Activated T-cell treated with anti-CD3 and anti-CD28 coated beads for 24 hours (primary cell): ENCODE measurements at regions not wholly inside any gene's neighbourhood (a gene's known extent, or its start where the extent isn't known, plus 50 kb on each side); places are given as distances from the start of the nearest gene placed in this dataset.
"Not testable (repeated sequence)": the region's sequence is repeated elsewhere in the genome, so short reads cannot be mapped to it uniquely, and the experiment has no call there.

Experiments used
- DNase-seq: peaks from one replicate; pipeline ENCODE4 v3.0.0-alpha.2; 2020; ENCODE audit warnings: low read depth

DNA sequence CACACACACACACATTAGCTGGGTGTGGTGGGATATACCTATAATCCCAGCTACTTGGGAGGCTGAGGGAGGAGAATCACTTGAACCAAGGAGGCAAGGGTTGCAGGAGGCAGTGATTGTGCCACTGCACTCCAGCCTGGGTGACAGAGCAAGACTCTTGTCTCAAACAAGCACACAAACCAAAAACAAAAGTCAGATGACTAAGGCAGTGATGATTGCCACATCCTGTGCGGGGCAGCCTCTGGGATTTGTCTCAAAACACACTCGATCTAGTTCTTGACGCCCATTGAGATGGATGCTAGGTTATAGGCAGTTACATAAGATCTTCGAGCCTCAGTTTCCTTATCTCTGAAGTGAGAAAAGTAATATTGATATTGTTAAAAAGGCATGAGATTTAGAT, 57.8 kb upstream of the NBPF8 start:
- DNase-seq = peak; percentile 49

DNA sequence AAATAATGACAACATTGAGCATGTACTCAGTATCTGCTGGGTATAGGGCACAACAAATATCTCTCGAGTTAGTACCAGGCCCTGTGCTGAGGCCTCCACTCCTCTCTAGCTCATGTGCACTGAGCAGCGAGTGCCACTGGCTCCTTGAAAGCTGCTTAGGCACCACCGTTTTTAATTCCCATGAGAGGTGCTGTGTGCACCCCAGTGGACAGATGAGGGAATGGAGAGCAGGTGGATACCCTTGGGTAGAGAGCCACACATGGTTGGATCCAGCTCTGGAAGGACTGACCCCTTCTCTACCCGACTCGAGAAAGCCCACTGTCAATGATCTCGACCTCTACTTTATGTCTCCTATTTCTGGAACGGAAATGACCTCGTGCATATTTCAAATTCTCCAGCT, 58.7 kb upstream of the NBPF8 start:
- not testable (repeated sequence) for DNase-seq

DNA sequence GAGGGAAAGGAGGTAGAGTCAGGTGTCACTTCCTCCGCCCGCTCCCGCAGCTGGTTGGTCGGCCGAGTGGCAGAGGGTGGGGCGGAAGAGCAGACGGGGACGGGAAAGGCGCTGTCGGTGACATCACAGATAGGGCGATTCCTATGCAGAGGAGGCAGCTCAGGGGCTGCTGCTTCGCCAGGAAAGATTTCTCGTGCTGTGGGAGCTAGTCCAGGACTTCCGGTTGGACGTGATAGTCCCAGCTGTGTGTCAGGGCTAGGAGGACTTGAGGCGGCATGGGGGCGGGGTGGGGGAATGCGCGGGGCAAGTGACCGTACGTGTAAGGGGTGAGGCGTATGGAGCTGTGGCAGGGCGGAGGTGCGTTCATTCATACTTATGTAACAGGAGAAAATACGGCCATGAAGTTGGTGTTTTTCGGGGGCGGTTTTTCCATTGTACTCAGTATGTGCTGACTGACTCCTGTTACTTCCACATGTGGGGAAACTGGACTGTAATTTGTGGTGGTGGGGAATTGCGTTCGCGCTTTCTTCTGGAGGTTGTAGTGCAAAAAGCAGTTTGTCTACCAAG, 60.1 kb upstream of the NBPF8 start:
- DNase-seq = not testable (repeated sequence)

DNA sequence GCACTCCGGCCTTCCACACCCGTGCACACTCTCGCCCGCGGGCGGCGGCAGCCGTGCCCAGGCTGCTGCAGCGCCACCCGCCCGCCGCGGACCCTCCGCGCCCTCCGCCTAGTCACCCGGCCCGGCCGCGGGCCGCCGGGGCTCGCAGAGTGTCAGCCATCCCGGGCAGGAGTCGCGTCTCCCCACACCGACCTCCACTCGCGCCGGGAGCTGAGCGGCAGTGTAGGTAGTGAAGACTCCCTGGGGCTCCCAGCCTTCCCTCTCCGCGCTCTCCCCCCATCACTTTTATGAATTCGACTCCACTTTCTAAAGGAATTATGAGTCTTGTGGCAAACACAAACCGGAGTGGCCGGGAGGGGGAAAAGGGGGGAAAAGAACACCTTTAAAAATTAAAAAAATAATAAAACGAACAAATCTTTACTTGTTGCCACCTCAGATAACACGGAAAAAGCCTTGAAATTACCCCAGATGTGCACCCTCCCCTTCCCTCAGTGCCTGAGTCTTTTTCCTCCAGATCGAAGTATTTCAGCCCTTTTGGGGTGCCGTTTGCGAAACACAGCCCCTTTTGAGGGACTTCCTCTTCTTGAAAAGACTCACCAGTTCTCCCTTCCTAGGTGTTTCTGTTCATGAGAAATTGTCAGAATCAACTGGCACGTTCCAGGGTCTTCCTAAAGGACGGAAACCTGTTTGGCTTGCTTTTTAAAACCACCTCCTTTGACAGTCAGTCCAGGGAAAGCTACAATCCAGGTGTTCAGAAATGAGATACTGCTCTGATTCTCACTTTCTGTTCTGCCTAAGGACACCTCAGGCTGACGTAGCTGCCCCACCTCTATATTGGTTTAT, 72.4 kb upstream of the NBPF8 start:
- DNase-seq = not testable (repeated sequence)

DNA sequence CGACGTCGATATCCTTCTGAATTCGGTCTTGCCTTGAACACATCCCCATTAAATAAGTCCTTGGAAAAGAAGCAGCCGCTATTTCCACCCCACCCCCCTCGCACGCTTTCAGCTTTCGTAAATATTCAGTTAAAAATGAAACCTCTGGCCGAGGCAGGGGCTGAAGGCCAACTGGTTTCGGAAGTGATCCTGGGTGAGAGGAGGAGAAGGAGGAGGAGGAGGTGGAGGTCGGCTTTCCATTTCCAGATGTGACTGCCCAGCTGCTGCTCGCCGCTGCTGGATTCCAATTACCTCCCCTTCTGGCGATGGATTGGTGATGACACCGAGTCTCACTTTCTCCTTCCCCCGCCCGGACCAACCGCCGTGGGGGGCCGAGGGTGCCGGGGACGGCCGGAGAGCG, 73.1 kb upstream of the NBPF8 start:
- DNase-seq = not testable (repeated sequence)

DNA sequence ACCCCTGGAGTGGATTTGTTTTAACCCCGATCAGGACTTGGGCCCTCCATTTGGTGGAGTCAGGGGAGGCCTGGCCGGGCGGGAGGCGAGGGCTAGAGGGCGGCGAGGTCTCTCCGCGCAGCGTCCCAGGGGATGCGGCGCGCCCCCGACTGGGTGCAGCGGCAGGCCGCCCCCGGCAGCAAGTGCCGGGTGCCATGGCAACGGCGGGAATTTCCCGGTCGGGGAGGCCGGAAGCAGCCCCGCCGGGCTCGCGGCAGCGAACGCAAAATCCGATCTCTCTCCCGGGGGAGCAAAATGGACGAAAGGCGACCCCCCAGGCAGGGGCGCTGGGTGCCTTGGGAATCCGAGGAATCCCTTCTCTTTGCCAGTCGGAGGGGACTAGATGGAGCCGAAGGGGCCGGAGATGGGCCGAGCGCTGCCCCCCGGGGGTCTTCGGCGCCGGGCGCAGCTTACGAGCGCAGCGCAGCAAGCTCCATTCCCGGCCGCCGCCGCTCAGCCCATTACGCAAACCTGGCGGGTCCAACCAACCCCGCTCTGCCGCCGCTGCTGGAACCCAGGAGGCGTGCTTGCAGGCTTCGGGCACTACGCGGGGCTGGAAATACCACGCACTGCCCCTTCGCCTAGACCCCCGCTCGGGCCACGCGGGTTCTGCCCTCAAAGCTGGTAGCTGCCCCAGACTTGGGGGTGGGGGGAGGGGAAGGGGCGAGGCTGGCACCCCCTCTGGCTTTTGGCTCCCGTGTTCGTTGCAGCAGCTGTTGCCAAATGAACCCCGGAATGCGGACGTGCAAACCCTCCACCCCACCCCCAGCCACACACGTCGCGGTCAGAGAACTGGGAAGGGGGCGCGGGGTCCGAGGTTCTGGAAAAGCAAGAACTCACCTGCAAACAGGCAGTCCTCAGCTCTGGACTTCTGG, 73.7 kb upstream of the NBPF8 start:
- peak; percentile 44 for DNase-seq

DNA sequence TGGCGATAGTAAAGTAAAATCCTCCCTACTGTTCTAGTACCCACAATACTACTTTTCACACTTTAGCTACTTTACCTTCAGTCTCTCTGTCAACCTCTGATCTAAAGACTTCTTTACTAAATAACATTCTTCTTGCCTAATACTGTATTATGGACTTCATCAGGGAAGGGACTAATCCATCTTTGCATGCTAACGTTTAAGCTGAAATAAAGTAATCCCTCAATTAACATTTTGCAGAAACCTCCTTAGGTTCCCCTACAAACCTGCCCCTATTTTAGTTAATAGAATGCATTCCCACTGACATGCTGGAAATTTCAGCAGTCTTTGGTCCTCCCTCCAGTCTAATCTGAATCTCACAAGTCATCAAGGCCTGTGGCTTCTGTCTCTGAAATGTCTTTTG, 99.1 kb upstream of the NBPF8 start:
- DNase-seq = not testable (repeated sequence)

DNA sequence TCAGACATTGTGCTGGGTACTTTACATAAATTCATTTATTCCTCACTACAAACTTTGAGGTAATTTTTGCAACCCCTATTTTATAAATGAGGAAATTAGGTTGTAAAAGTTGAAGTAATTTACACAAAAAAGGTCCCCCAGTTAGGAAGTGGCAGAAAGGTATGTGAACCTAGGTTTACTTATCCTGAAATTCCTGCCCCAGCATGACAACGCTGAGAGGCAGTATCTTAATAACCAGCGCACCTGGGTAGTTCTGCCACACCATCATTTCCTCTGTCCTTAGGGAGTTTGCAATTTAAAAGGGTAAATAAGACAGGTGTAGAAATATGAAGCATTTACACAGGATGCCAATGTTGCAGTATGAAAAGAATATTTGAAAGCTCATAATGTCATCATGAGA, 102.9 kb upstream of the NBPF8 start:
- not testable (repeated sequence) for DNase-seq

DNA sequence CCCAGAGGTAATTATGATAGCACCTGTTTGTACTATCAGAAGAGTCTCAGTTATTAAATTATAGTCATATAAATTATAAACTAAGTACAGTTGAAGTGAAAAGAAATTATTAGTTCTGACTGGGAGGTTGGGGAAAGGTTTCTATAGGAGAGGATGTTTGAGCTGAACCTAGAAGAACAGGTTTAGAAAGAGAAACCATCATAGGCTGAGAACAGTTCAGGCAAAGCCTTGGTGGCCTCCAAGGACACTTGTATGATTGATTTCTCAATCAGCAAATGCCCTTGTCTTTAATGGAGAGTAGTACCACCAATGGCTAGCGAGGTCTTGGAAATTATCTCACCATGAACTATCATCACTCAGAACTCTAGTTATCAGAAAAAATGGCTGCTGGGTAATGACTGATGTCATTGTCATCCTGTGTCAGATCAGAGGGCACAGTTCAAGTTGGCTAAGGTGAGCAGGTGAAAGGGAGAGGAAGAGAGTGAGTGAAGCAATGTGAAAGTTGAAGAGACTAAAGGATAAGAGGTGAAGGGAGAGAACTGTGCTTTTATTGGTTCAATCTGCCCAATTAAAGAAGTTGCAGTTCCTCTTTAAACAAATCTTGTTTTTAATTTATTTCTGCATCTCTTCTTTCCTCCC, 105.8 kb upstream of the NBPF8 start:
- not testable (repeated sequence) for DNase-seq

DNA sequence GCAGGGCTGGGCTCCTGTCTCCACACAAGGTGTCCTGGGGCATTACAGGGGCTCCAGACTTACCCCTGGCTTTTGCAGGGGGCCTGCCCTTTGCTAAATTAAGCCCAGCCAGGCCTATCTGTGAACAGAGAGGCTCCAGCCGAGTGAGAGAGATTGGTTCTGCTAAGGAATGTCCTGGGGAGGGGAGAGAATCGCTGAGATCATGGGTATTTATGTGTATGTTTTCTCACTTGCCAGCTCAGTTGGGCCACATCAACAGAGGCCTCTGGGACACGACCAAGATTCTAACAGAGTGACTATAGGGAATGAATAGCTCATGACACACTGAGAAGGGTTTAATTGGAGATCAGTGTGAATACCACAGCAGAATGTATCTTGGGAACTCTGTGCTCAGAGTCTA, 109.8 kb upstream of the NBPF8 start:
- DNase-seq = not testable (repeated sequence)

DNA sequence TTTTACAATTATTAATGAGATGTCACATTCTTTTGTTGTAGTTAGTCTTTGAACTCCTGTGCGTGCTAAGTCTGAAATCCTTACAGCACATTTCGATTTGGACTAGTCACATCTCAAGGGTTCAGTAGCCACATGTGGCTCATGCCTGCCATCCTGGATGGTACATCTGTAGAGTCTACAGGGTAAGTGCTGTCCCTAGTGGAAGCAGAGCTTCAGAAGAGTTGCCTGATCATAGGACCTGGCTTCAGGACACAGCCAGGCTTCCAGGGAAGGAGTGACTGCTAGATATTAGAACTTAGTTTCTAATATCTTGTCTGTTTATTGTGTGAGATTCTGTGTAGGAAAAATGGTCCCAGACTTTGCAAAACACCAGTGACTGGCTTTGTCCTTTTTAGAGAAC, 110.5 kb upstream of the NBPF8 start:
- not testable (repeated sequence) for DNase-seq

DNA sequence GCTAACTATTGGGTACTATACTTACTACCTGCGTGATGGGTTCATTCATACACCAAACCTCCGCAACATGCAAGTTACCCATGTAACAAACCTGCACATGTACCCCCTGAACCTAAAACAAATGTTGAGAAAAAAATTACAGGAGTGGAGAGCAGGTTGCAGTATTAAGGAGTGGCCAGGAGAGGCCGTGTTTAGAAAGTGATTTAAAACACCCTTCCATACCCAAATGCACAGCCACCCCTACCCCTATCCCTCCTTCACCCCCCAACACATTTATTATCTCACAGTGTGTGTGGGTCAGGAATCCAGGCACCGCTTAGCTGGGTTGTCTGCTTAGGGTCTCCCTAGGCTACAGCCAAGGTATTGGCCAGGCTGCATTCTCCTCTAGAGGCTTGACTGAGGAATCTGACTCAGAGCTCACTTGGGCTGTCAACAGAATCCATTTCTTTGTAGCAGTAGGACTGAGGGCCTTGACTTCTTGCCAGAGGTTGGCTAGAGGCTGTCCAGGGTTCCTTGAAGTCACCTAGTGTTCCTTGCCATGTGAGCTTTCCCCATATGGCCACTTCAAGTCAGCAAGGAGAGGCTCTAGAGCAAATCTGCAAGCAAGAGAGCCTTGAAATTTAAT, 115.3 kb upstream of the NBPF8 start:
- DNase-seq = not testable (repeated sequence)

DNA sequence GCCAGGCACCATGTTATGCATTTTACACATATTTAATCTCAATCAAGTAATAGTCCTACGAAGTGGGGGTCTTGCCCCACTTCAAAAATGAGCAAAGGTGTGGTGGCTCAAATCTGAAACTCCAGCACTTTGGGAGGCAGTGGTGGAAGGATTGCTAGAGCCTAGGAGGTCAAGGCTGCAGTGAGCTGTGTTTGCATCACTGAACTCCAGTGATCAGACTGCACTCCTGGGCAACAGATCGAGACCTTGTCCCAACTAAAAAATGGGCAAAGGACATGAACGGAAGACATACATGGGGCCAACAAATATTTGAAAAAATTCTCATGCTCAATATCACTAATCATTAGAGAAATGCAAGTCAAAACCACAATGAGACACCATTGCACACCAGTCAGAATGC, 116.3 kb upstream of the NBPF8 start:
- not testable (repeated sequence) for DNase-seq

DNA sequence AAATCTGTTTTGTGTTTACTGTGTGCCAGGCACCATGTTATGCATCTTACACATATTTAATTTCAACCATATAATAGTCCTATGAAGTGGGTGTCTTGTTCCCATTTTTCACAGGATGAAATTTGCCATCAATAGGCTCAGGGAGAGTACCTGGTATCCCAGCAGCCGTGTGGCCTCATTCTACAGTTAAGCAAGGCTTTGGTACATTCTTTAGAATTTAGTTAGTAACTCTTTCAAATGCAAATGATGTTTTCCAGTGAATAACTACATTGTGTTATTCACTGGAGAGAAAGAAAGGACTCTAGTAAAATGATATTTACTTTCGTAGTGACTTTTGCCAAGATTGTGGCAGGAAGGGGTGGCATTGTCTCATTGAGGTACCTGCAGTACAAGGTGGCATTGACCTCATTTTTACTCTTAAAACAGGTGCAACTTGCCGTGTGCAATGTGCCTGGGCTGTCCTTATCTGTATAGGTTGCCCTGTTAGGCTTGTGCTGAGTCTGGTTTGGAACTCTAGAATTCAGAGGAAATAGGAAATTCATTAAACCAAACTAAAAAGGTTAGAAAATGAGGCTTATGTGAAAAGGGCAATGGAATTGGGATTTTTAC, 117.4 kb upstream of the NBPF8 start:
- not testable (repeated sequence) for DNase-seq

DNA sequence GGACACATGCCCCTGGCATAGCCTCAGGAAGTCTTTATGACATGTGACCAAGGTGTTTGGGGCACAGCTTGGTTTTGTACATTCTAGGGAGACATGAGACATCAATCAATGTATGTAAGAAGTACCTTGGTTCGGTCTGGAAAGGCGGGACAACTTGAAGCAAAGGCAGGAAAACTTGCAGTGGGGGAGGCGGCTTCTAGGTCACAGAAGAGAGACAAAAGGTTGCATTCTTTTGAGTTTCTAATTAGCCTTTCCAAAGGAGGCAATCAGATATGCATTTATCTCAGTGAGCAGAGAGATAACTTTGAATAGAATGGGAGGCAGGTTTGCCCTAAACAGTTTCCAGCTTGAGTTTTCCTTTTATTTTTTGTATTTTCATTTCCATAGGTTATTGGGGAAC, 113.8 kb upstream of the SEC22B start:
- not testable (repeated sequence) for DNase-seq

DNA sequence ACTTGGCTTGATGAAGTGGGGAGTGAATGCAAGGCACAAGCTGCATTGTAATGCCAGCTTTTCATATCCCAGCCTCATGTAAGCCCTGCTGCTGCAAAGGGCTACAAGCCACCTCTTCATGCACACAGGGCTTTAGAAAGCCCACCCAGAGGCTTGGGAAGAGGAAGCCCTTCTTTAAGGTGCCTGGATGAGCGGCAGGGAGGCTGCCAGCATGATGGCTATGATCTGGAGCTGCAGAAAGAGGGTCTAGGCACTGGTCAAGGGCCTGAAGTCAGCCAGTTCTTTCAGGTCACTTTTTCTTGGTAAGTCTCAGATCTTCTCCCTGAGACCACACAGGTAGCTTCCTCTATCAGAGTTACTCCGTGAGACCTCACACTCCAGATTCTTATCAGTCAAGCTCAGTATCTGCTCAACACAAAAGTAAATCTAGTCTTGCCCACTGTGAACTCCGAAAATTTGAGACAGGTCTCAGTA, 113.3 kb upstream of the SEC22B start:
- not testable (repeated sequence) for DNase-seq

DNA sequence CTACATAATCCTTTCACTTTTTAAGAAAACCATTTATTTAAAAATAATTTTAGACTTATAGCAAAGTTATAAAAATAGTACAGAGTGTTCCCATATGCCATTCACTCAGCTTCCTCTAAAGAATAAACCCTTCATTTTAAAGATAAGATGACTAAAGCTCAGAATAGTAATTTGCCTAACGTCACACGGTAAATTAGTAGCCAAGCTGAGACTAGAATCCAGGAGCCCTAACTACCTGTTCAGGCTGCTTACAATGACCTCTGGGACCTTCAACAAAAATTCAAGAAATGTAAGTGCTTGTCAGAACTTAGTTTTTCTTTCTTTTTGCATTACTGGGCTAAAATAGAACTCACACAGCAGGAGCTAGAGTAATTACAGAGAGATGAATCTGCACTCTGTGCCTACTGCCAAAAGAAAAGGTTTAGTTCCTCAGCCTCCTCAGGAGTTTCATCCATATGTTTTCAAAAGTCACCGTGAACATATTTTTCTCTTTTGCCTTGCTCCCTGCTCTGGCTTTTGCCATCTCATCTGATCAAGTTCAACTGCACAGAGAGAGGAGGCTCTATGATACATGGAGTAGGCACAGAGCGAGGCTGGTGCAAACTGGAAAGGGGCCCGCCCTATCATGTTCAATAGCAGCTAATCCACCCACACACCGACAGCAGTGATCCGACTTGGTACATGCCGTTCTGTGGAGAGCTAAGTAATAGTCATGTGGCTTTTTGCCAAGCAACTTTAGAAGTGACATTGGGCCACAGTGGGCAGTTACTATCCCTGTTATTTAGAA, 112.7 kb upstream of the SEC22B start:
- DNase-seq = not testable (repeated sequence)

DNA sequence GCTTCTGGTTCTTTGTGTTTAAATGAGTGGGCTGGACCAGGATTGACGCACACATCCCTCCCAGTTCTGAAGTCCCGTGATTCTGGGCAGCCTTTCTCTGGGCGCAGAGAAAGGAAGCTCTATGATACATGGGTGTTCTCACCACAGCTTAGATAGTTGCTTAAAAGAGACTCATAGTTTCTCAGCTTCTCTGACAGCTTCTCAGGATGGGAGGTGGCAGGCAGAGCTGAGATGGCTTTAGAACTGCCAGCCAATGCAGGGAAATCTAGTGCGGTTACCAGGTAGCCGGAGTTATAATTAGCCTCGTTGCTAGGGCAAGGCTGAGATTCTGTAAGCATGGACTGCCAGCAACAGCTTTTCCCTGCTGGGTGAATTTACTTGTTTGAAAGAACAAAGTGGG, 111.8 kb upstream of the SEC22B start:
- not testable (repeated sequence) for DNase-seq

DNA sequence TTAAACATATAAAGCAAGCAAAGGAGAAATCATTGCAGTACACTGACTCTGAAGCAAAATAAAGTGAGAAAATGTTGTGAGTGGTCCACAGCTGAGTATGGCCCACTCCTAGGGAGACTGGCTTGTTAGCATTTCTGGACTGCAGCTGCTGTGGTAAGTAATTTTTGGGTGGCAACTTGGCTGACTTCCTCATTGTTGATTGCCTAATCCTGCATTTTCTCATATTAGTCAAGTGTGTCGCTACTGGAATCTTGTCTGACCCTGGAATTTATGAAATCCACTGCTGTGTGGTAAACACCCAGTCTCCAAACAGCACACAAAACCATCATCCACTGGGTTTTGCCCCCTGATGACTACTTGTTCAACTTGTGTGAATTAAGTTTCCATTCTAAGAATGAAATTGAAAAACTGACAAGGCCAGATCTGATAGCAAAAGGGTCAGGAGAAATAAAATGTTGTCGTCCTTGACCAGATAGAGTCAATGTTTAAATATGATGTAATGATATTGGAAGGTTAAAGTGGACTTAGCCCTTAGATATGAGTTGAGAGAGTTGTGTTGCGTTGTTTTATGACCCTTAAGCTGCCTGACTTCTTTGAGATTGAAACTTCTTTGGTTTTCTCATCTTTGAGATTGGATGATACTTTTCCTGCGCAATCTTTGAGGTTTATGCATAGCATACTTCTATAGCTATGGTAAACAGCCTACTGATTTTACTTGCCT, 106.6 kb upstream of the SEC22B start:
- not testable (repeated sequence) for DNase-seq

DNA sequence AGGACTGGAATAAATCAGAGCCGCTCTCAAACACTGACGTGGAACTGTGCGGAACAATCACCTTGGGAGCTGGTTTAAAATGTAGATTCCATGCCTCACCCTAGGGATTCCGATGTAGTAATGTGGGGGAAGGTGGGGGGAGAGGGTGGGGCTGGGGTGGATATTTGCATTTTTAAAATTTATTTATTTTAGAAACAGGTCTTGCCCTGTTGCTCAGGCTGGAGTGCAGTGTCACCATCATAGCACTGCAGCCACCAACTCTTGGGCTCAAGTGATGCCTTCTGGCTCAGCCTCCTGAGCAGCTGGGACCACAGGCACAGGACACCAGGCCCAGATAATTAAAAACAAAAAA, 101.9 kb upstream of the SEC22B start:
- DNase-seq = not testable (repeated sequence)
